ENCODE measurements at regions not wholly inside any gene's neighbourhood (a gene's known extent, or its start where the extent isn't known, plus 50 kb on each side); places are given as distances from the start of the nearest gene placed in this dataset.

DNA sequence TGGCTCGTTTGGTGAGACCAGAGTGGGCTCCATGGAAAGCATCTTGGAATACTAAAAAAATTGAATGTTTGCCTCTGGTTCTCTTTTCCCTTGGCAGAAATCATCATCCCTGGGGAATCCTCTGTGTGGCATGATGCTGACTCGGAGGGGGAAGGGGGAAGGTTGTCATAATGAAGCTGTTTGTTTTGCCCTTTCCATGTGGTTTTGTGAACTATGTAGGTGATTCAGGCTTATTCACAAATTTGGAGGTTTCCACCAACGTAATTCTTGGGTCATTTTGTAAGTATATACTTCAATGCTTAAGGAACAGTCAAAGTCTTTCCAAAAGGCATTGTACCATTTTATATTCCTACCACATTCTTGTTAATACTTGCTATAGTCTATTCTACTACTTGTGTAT is 754.0 kb upstream of the FAT3 start:
- no peak for TF ChIP-seq EZH2 (IDR thresholded peaks at IDR 0.05; ENCODE audit: borderline replicate concordance)
- no peak for TF ChIP-seq EZH2phosphoT487 (IDR thresholded peaks at IDR 0.05; ENCODE audit: low read depth, severe bottlenecking, unreplicated experiment)
- TF ChIP-seq, protein P1, sequence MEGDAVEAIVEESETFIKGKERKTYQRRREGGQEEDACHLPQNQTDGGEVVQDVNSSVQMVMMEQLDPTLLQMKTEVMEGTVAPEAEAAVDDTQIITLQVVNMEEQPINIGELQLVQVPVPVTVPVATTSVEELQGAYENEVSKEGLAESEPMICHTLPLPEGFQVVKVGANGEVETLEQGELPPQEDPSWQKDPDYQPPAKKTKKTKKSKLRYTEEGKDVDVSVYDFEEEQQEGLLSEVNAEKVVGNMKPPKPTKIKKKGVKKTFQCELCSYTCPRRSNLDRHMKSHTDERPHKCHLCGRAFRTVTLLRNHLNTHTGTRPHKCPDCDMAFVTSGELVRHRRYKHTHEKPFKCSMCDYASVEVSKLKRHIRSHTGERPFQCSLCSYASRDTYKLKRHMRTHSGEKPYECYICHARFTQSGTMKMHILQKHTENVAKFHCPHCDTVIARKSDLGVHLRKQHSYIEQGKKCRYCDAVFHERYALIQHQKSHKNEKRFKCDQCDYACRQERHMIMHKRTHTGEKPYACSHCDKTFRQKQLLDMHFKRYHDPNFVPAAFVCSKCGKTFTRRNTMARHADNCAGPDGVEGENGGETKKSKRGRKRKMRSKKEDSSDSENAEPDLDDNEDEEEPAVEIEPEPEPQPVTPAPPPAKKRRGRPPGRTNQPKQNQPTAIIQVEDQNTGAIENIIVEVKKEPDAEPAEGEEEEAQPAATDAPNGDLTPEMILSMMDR (IDR thresholded peaks at IDR 0.05; ENCODE audit: poor library complexity), result no peak
- Histone ChIP-seq H3K9me3 (ENCODE audit: low read depth) (no peaks in the 10 kb centered on the region), H3K27me3 (no peaks in the 10 kb centered on the region), H3K4me3 (no peak overlapping the region), H3K79me2 (no peaks in the 10 kb centered on the region), H2AFZ (no peak overlapping the region), H3K36me3 (replicated peaks; ENCODE audit: insufficient read depth, low read depth) (no peaks in the 10 kb centered on the region), H3K9me2 (replicated peaks; ENCODE audit: insufficient read depth) (no peaks in the 10 kb centered on the region), H4K20me1 (ENCODE audit: insufficient read depth, poor library complexity, severe bottlenecking) (no peaks in the 10 kb centered on the region), H3K27ac (no peak overlapping the region), H3K4me2 (no peak overlapping the region), H3K4me1 (ENCODE audit: insufficient read depth) (no peaks in the 10 kb centered on the region)
- no peak for DNase-seq (ENCODE audit: low spot score)
- 87% methylated on average over 3 of the region's 3 CpGs for WGBS (ENCODE audit: low lambda C conversion rate, missing lambda C conversion rate)

- no peaks in the 10 kb centered on the region for H3K36me3 ChIP-seq (replicated peaks; ENCODE audit: insufficient read depth, low read depth)
- H3K4me3 ChIP-seq, result no peak overlapping the region
- TF ChIP-seq EZH2 (IDR thresholded peaks at IDR 0.05; ENCODE audit: borderline replicate concordance) (no peak), EZH2phosphoT487 (IDR thresholded peaks at IDR 0.05; ENCODE audit: low read depth, severe bottlenecking, unreplicated experiment) (no peak)
- TF ChIP-seq, protein P1 (IDR thresholded peaks at IDR 0.05; ENCODE audit: poor library complexity), result no peak
- H3K4me2 ChIP-seq, result no peak overlapping the region
- 77% methylated on average over 1 of the region's 1 CpG for WGBS (ENCODE audit: low lambda C conversion rate, missing lambda C conversion rate)
- H4K20me1 ChIP-seq (ENCODE audit: insufficient read depth, poor library complexity, severe bottlenecking), result no peaks in the 10 kb centered on the region
- H3K79me2 ChIP-seq, result no peaks in the 10 kb centered on the region
- no peak overlapping the region for H2AFZ ChIP-seq
- no peak for DNase-seq (ENCODE audit: low spot score)
- no peaks in the 10 kb centered on the region for H3K9me2 ChIP-seq (replicated peaks; ENCODE audit: insufficient read depth)
- H3K9me3 ChIP-seq (ENCODE audit: low read depth), result no peaks in the 10 kb centered on the region
- H3K27ac ChIP-seq, result no peak overlapping the region
- H3K4me1 ChIP-seq (ENCODE audit: insufficient read depth), result no peaks in the 10 kb centered on the region
- no peaks in the 10 kb centered on the region for H3K27me3 ChIP-seq
Observed at GRCh38 chr11:91459840-91460239, 764.8 kb upstream of the FAT3 start.

DNA sequence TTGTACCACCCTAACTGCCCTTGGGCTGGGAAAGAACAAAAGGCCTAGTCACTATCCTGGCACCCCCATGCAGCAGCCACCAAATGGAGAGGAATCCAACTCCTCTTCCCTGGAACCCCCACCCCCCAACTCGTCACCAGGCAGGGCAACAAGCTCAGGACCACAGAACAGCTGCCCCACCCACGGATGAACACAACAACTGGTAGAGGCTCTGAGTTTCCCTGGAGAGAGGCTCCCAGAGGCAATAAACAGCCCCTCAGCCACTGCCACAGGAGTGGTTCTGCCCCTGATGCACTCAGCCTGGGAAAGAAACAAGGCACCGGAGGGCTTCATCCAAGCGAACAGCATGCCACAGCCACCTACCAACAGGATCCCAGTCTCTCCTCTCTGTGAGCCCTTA is 778.4 kb upstream of the FAT3 start:
- H3K4me1 ChIP-seq (ENCODE audit: insufficient read depth), result no peaks in the 10 kb centered on the region
- H2AFZ ChIP-seq, result no peak overlapping the region
- no peaks in the 10 kb centered on the region for H3K27me3 ChIP-seq
- H3K36me3 ChIP-seq (replicated peaks; ENCODE audit: insufficient read depth, low read depth), result no peaks in the 10 kb centered on the region
- 85% methylated on average over 4 of the region's 4 CpGs for WGBS (ENCODE audit: low lambda C conversion rate, missing lambda C conversion rate)
- H3K4me3 ChIP-seq, result no peak overlapping the region
- TF ChIP-seq EZH2 (IDR thresholded peaks at IDR 0.05; ENCODE audit: borderline replicate concordance) (no peak), EZH2phosphoT487 (IDR thresholded peaks at IDR 0.05; ENCODE audit: low read depth, severe bottlenecking, unreplicated experiment) (no peak)
- TF ChIP-seq, protein P1 (IDR thresholded peaks at IDR 0.05; ENCODE audit: poor library complexity), result no peak
- no peak for DNase-seq (ENCODE audit: low spot score)
- H4K20me1 ChIP-seq (ENCODE audit: insufficient read depth, poor library complexity, severe bottlenecking), result no peaks in the 10 kb centered on the region
- H3K4me2 ChIP-seq, result no peak overlapping the region
- H3K27ac ChIP-seq, result no peak overlapping the region
- H3K9me2 ChIP-seq (replicated peaks; ENCODE audit: insufficient read depth), result no peaks in the 10 kb centered on the region
- no peaks in the 10 kb centered on the region for H3K9me3 ChIP-seq (ENCODE audit: low read depth)
- H3K79me2 ChIP-seq, result no peaks in the 10 kb centered on the region

All from hepatocyte (in vitro differentiated cells).